Panc1 (cell line): ENCODE measurements at regions not wholly inside any gene's neighbourhood (a gene's known extent, or its start where the extent isn't known, plus 50 kb on each side); places are given as distances from the start of the nearest gene placed in this dataset.

ENCODE experiments used
- ATAC-seq: fragments of 200-7000 bp; cut with Tn5 transposase; 2 replicates; pipeline ENCODE4 v1.9.1; 2020; ENCODE audit warnings: mild to moderate bottlenecking, moderate library complexity
- BruUV-seq: library from RNA; stranded (reverse); fragments of 400-500 nt; replicated peaks from 2 replicates; lab custom pipeline; 2021; lab: Mats Ljungman, UMichigan
- CTCF ChIA-PET: fragments of 300-600 bp; sonication (Branson Sonifier 250); formaldehyde crosslinking; loops from one replicate; lab custom pipeline; 2022; ENCODE audit warnings: antibody characterized with exemption; lab: Charles Lee
- POLR2A ChIA-PET: fragments of 300-600 bp; sonication (Branson Sonifier 250); formaldehyde crosslinking; loops from one replicate; lab custom pipeline; 2022; ENCODE audit warnings: antibody characterized with exemption; lab: Charles Lee
- DNase-seq: peaks from one replicate; pipeline ENCODE4 v3.0.0-alpha.2; 2010; ENCODE audit warnings: low read depth, low spot score
- H3K27ac ChIP-seq: 2 replicates; pipeline ENCODE4 v1.5.1; 2011; ENCODE audit warnings: mild to moderate bottlenecking, low read length, inconsistent platforms
- H3K27me3 ChIP-seq: fragments of 200-500 bp; sonication (Bioruptor generic); 2 replicates; pipeline ENCODE4 v1.6.0; 2014; ENCODE audit warnings: low read length, inconsistent platforms; ENCODE audit not compliant: control insufficient read depth, insufficient read depth
- H3K36me3 ChIP-seq: fragments of 200-500 bp; sonication (Bioruptor generic); 2 replicates; pipeline ENCODE4 v1.5.1; 2014; ENCODE audit warnings: inconsistent platforms, mild to moderate bottlenecking, low read length, moderate library complexity; ENCODE audit not compliant: control insufficient read depth, insufficient read depth
- H3K4me1 ChIP-seq: 2 replicates; pipeline ENCODE4 v1.5.1; 2011; ENCODE audit warnings: inconsistent platforms, mild to moderate bottlenecking, low read length, moderate library complexity; ENCODE audit not compliant: control insufficient read depth, insufficient read depth
- H3K4me3 ChIP-seq, 2 experiments: 2 replicates each; pipeline ENCODE4 v1.5.1; 2011 to 2012; ENCODE audit warnings: low read depth in 2 of 2, low read length in 2 of 2, mild to moderate bottlenecking in 2 of 2, inconsistent platforms in 1 of 2, moderate library complexity in 1 of 2
- H3K9me3 ChIP-seq: fragments of 200-500 bp; sonication (Bioruptor generic); 2 replicates; pipeline ENCODE4 v1.5.1; 2014; ENCODE audit warnings: low read depth, mild to moderate bottlenecking, inconsistent platforms, low read length, moderate library complexity; ENCODE audit not compliant: control insufficient read depth, insufficient read depth
- POLR2AphosphoS5 ChIP-seq: IDR thresholded peaks from 2 replicates; pipeline ENCODE4 v1.6.1; 2012; ENCODE audit warnings: mild to moderate bottlenecking, low read depth, low read length, moderate library complexity
- REST ChIP-seq, 2 experiments: IDR thresholded peaks; 2 replicates each; pipeline ENCODE4 v1.6.1; 2011 to 2012; ENCODE audit warnings: low read depth in 2 of 2, control low read depth in 1 of 2, low read length in 1 of 2, mild to moderate bottlenecking in 1 of 2, moderate library complexity in 1 of 2; ENCODE audit not compliant: insufficient read depth in 1 of 2
- SIN3A ChIP-seq: IDR thresholded peaks from 2 replicates; pipeline ENCODE4 v1.6.1; 2012; ENCODE audit warnings: low read depth, mild to moderate bottlenecking, low read length, moderate library complexity, borderline replicate concordance; ENCODE audit not compliant: insufficient read depth
- TCF7L2 ChIP-seq: IDR thresholded peaks from 2 replicates; pipeline ENCODE4 v1.6.1; 2011; ENCODE audit warnings: mild to moderate bottlenecking, low read depth, low read length, inconsistent platforms
- in situ Hi-C: cut with HindIII; loops from 2 replicates; pipeline ENCODE4 v1.10.0; 2016; ENCODE audit warnings: low sequenced_read_pairs, low pct_unique_long_range_greater_than_20kb
- intact Hi-C: fragments of 100-400 bp; cut with micrococcal nuclease; formaldehyde crosslinking; loops from one replicate; pipeline ENCODE4 v1.10.0; 2022; ENCODE audit not compliant: unreplicated experiment
- TF ChIP-seq, protein P1 (sequence below): fragments of 450-650 bp; IDR thresholded peaks from 2 replicates; pipeline ENCODE4 v1.5.1; 2017; ENCODE audit warnings: mild to moderate bottlenecking

DNA sequence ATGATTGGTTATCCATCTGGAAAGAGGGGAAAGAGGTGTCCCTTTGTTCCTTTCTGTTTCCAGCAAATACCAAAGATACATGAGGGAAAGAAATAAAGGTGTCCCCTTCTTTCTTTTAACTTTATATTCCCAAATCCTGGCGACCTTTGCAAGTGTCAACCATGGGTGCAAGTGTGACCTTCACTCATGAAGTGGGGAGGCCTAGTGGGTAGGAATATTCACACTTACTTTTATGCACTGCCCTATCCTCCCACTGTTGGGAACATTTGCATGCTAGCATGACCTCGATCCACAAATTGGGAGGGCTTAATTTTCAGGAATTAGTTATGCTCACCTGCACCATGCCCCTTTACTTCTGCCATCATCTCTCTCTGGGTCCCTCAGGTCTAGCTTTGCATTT is 70.2 kb upstream of the ZNF804A start:
- ATAC-seq, result no peak
- CTCF ChIA-PET, result no interaction called here
- POLR2A ChIA-PET, result no interaction called here
- BruUV-seq, result no TSS peak
- no peak for DNase-seq
- no peaks in the 10 kb centered on the region for H3K4me1 ChIP-seq
- H3K27ac ChIP-seq, result no peak overlapping the region
- intact Hi-C loops, result no loop called here
- no peaks in the 10 kb centered on the region for H3K27me3 ChIP-seq
- no peak overlapping the region for H3K4me3 ChIP-seq
- no peaks in the 10 kb centered on the region for H3K36me3 ChIP-seq
- peaks cover 7% of the 10 kb centered on the region; the same call in 1 of the 2 replicates for H3K9me3 ChIP-seq
- no peak for TF ChIP-seq POLR2AphosphoS5
- no peak for TF ChIP-seq SIN3A
- in situ Hi-C loops, result no loop called here

DNA sequence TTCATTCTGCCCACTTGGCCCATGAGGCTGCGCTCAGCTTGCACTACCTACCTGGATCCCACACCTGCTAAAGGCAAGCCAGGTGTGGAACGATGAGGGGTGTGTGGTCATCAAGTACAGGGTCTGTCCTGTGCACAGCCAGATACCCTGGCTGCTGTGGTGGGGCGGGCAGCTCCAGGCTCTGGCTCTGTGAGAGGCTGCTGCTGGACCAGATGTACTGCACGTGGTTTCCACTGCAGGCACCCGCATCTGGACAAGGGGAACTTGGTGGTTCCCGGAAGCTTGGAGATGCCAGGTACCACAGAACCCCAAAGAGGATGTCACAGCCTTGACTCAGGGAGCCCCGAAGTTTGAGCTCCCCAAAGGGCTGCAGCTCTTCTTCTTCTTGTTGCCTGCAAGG is 68.1 kb upstream of the ZNF804A start:
- no peak for ATAC-seq
- Histone ChIP-seq H3K27me3 (no peaks in the 10 kb centered on the region), H3K4me1 (no peaks in the 10 kb centered on the region), H3K36me3 (no peaks in the 10 kb centered on the region), H3K9me3 (peaks cover 7% of the 10 kb centered on the region; the same call in 1 of the 2 replicates), H3K4me3 (no peak overlapping the region), H3K27ac (no peak overlapping the region)
- ChIA-PET POLR2A (no interaction called here), CTCF (interaction anchor here (0.7 kb wide), 1 partner anchor 1235 kb away, joined by 3 read pairs; no protein-coding TSS in a partner anchor)
- no TSS peak for BruUV-seq
- TF ChIP-seq SIN3A, result no peak
- TF ChIP-seq POLR2AphosphoS5, result no peak
- no peak for TF ChIP-seq REST (IDR thresholded peaks at IDR 0.05; ENCODE audit: insufficient read depth in 1 of 2, low read depth in 2 of 2, low read length in 1 of 2)
- no peak for TF ChIP-seq TCF7L2
- TF ChIP-seq, protein P1, sequence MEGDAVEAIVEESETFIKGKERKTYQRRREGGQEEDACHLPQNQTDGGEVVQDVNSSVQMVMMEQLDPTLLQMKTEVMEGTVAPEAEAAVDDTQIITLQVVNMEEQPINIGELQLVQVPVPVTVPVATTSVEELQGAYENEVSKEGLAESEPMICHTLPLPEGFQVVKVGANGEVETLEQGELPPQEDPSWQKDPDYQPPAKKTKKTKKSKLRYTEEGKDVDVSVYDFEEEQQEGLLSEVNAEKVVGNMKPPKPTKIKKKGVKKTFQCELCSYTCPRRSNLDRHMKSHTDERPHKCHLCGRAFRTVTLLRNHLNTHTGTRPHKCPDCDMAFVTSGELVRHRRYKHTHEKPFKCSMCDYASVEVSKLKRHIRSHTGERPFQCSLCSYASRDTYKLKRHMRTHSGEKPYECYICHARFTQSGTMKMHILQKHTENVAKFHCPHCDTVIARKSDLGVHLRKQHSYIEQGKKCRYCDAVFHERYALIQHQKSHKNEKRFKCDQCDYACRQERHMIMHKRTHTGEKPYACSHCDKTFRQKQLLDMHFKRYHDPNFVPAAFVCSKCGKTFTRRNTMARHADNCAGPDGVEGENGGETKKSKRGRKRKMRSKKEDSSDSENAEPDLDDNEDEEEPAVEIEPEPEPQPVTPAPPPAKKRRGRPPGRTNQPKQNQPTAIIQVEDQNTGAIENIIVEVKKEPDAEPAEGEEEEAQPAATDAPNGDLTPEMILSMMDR, result no peak
- DNase-seq, result no peak
- intact Hi-C loops (no loop called here), in situ Hi-C loops (no loop called here)

DNA sequence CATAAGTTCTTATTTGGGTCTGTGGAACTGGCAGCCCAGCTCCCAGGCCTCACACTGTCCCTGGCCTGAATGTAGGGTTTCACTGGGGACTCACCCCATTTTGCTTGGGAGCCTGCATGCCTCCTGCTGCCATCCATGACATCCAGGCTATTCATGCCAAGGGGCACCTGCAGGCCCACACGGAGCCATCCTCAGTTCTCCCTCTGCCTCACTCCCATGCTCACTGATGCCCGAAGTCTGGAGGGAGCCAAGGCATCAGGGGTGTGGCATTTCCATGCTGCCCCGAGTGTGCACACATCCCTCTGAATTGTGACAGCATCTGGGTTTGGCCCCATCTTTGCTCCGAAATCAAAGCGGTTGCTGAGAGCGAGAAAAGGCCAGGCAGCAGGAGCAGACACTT is 67.4 kb upstream of the ZNF804A start:
- CTCF ChIA-PET, result no interaction called here
- BruUV-seq, result no TSS peak
- ATAC-seq (no peak), DNase-seq (no peak)
- no peaks in the 10 kb centered on the region for H3K27me3 ChIP-seq
- intact Hi-C loops, result no loop called here
- TF ChIP-seq REST (IDR thresholded peaks at IDR 0.05; ENCODE audit: insufficient read depth in 1 of 2, low read depth in 2 of 2, low read length in 1 of 2) (no peak), SIN3A (no peak), TCF7L2 (no peak), POLR2AphosphoS5 (no peak)
- H3K27ac ChIP-seq, result no peak overlapping the region
- in situ Hi-C loops, result no loop called here
- H3K9me3 ChIP-seq, result peaks cover 7% of the 10 kb centered on the region; the same call in 1 of the 2 replicates
- no peaks in the 10 kb centered on the region for H3K4me1 ChIP-seq
- H3K36me3 ChIP-seq, result no peaks in the 10 kb centered on the region
- POLR2A ChIA-PET, result no interaction called here
- H3K4me3 ChIP-seq, result no peak overlapping the region
